Hepatic stellate cell (primary cell): ENCODE measurements at regions not wholly inside any gene's neighbourhood (a gene's known extent, or its start where the extent isn't known, plus 50 kb on each side); places are given as distances from the start of the nearest gene placed in this dataset.
A peak's percentile ranks its signal among the peaks of the same experiment; 100 is the strongest.

Source experiments
- DNase-seq: peaks from one replicate; pipeline ENCODE4 v3.0.0; 2011; ENCODE audit warnings: low spot score

GRCh38 chr7:128145191-128145590, 95.9 kb upstream of the LEP start:
- DNase-seq, result no peak

- no peak for DNase-seq
Measured at GRCh38 chr7:128146052-128146451, 95.0 kb upstream of the LEP start.

GRCh38 chr7:128148676-128149075, 92.4 kb upstream of the LEP start:
- DNase-seq, result no peak

DNA sequence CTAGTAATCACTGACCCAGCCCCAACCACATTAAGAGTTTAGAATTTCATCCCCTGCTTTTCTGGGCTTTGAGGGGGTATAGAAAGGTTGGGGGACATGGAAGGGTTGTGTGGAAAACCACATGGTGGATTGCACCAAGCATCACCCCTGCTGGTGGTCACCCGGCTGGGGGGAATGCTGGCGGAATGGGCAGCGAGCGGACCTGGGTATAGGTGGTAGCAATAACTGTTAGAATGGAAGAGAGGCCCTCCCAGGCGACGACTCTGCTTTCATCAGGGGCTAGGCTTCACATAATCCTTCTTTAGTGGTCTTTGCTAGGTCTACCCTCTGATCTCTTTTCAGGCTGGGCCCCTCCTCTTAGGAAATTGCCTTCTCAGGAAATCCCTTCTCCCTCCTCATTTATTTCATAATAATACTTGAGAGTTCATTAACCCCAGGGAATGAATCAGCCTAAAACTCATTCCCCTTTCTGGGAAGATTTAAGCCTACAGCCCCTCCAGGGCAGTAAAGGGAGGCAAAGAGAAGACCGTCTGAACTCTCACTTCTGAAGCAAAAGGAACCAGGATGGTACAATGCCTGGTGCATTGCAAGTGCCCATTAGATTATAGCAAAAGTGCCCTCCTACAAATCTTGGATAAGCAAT, 90.7 kb upstream of the LEP start:
- DNase-seq, result no peak

DNA sequence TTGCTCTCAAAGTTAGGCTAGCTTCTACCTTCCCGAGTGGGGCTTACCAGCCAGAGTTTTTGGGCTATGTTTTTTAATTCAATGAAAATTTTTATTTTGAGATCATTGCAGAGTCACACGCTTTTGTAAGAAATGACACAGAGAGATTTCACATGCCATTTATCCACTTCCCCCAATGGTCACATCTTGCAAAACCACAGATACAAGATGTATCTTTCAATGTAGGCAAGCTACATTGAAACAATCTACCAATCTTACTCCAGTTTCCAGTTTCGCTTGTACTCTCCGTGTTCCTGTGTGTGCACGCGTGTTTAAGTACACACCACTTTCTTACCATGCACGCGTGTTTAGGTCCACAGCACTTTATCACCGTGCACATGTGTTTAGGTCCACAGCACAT, 89.4 kb upstream of the LEP start:
- DNase-seq, result no peak

DNA sequence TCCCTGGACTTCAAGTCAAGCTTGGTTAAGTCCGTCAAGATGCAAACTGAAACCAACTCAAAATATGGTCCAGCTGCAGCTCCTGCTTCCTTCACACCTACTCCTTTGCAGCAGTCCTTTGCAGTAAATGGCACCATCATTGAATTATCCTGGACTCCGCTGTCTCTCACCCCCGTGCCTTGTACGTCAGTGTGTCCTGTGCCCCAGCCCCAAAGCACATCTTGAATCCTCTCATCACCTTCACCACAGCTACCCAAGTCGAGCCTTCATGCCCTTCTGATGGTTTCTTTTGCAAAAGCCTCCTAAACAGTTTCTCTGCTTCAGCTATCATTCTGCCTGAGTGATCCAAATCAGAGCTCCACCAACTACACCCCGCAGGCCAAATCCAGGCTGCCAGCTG, 88.4 kb upstream of the LEP start:
- no peak for DNase-seq

DNA sequence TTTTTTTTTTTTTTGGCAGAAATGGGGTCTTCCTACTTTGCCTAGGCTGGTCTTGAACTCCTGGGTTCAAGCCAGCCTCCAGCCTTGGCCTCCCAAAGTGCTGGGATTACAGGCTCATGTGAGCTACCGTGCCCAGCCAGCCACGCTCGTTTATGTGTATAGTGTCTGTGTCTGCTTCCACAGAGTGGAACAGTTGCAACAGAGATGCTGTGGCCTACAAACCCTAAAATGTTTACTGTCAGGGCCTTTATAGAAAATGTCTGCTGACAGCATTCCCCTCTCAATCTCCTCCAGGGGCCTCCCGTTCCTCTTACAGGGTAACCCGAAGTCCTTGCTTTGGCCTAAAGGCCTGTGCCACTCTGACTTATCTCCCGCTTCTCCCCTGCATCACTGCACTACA, 87.6 kb upstream of the LEP start:
- DNase-seq, result no peak

GRCh38 chr7:128154504-128154903, 86.6 kb upstream of the LEP start:
- no peak for DNase-seq

DNA sequence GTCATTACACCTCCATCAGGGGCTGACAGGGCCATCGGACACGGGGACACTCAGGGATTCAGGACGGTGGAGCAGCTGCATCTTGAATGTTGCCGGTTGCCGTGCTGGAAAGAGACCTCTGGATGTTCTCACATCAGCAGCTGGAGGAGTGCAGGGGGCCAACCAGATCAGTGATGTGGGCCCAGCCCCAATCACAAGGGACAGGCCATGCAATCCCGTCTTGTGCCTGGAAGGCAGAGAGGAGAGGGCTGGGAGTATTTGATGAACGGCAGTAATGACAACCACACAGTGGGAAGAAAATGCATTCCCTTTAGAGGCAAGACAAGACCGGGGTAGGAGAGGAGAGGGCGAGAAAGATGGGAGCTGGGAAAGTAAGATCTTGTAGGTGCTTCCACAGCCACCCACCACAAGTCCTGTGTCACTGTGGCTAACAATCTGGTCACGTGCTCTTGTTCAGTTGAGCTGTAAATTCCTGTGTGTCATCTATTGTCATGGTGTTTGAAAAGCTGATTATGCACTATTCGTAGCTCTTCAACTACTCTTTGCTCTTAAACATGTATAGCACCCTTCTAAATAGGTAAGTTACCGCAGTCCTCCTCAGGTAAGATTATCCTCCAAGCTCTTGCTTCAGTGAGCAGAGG, 85.9 kb upstream of the LEP start:
- DNase-seq, result no peak

- DNase-seq, result no peak
Measured at GRCh38 chr7:128157906-128158305, 83.2 kb upstream of the LEP start.

- DNase-seq, result no peak
Measured at GRCh38 chr7:128158370-128158769, 82.7 kb upstream of the LEP start.

DNA sequence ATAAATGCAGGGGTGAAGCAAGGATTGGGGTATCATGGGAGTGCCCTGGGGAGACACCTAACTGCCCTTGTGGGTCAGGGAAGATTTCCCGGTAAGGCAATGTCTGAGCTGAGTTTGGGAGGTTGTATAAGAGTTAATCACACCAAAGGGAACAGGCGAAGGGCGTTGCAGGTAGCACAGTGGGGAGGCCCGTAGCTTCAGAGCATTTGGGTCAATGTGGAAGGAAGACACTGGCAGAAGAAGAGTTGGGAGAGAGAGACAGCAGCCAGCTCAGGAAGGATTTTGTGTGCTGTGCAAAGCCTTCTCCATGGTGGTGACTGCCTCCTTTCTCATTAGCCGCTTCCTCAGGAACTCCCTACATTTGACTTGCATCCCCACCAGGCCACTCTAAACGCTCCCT, 80.8 kb upstream of the LEP start:
- no peak for DNase-seq

- DNase-seq, result no peak
Measured at GRCh38 chr7:128161466-128162125, 79.5 kb upstream of the LEP start.

- no peak for DNase-seq
Measured at GRCh38 chr7:128162666-128163065, 78.4 kb upstream of the LEP start.

- no peak for DNase-seq
Measured at GRCh38 chr7:128163473-128163872, 77.6 kb upstream of the LEP start.

DNA sequence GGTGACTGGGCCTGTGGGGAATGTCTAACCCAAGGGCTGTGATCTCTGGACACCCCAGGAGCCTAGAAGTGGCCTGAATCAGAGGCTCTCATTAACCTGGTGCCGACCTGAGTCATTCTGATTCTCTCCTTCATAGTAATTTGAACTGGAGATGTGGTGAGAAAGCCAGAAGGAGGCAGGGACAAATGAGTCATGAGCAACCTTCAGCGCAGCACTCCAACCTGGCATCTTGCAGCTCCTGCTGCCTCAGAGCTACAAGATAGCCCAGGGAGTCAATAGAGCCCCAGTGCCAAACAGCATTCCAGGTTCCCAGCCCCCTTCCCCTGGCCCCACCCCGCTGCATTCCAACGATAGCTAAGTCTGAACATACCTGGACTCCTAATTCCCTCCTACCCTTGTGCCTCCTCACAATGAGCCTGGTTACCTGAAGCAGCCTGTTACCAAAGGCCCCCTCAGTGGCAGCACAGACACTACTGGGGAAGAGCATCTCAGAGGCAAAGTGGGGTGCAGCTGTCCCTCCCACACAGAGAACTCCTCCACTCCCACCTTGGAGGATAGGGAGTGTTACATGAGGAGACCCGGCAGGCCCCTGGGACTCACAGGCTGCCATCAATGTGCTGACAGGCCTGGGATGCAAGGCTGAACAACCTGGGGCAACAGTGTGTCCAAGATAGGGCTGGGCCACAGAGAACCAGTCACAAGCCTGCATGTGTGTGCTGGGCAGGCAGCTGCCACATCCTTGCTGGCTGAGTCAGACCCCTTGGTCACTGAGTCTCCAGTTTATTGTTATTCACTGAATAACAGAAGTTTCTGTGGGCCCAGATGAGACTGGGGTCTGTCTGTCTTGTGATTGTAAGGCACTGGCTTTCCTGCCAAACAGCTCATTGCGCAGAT, 76.8 kb upstream of the LEP start:
- peak; percentile 73 for DNase-seq

- DNase-seq, result no peak
Measured at GRCh38 chr7:128164955-128165670, 76.0 kb upstream of the LEP start.

- no peak for DNase-seq
Measured at GRCh38 chr7:128165927-128166420, 75.1 kb upstream of the LEP start.

DNA sequence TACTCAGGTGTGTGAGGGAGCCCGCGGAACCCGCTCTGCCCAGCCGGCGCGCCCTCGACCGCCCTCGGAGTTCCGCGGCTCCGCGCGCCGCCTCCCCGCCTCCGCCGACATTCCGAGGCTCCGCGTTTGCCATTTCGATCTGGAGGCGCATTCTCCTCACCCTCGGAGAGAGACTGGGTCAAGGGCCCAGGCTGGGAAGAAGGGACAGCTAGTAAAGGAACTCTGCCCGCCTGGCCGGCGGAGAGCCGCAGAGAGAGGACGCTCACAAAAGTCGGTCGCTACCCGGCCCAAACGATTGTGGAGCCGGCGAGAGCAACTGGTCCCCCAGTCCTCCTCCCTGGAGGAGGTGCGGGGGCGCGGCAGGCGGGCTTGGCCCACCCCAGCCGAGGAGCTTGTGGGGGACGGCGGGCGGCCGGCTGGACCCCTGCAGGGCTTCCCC, 74.5 kb upstream of the LEP start:
- DNase-seq, result no peak

GRCh38 chr7:128167042-128167701, 73.9 kb upstream of the LEP start:
- peak; percentile 64 for DNase-seq
